SK-N-SH (cell line): ENCODE measurements at regions not wholly inside any gene's neighbourhood (a gene's known extent, or its start where the extent isn't known, plus 50 kb on each side); places are given as distances from the start of the nearest gene placed in this dataset.

Source experiments
- CTCF ChIA-PET: fragments of 300-600, 350-600 bp; formaldehyde crosslinking; extraction: SDS; loops from one replicate; lab custom pipeline; 2021; lab: Yijun Ruan, JAX
- POLR2A ChIA-PET: fragments of 350-600 bp; sonication (Branson Sonifier 250); formaldehyde crosslinking; extraction: SDS; loops from one replicate; lab custom pipeline; 2020; ENCODE audit warnings: antibody characterized with exemption, inconsistent platforms; lab: Yijun Ruan, JAX
- DNase-seq: peaks from one replicate; pipeline ENCODE4 v3.0.0; 2012
- H2AFZ ChIP-seq: fragments of 200-600 bp; sonication (generic); 2 replicates; pipeline ENCODE4 v1.8.1; 2016; ENCODE audit warnings: antibody characterized with exemption, mild to moderate bottlenecking, low read depth
- H3F3A ChIP-seq: fragments of 200-600 bp; sonication (generic); replicated peaks from 2 replicates; pipeline ENCODE3; 2016; ENCODE audit warnings: antibody characterized with exemption, mild to moderate bottlenecking; ENCODE audit not compliant: insufficient read depth
- H3K27ac ChIP-seq, 2 experiments: fragments of 200-500 bp in 1 of 2; fragments of 200-600 bp in 1 of 2; sonication (Bioruptor generic) in 1 of 2; sonication (generic), shearing (Covaris generic) in 1 of 2; 2 replicates each; pipeline versions ENCODE4 v1.5.1 to v1.6.1; 2014 to 2016; ENCODE audit warnings: low read depth in 2 of 2, inconsistent platforms in 1 of 2, low read length in 1 of 2, mild to moderate bottlenecking in 1 of 2, mixed read lengths in 1 of 2
- H3K27me3 ChIP-seq: fragments of 200-600 bp; sonication (generic), shearing (Covaris generic); 2 replicates; pipeline ENCODE4 v1.6.1; 2016; ENCODE audit warnings: mixed run types; ENCODE audit not compliant: insufficient read depth
- H3K36me3 ChIP-seq, 2 experiments: fragments of 200-500 bp in 1 of 2; fragments of 200-600 bp in 1 of 2; sonication (Bioruptor generic) in 1 of 2; sonication (generic) in 1 of 2; replicated peaks in 1 of 2; 2 replicates each; pipeline versions ENCODE3 to v1.5.1; 2014 to 2016; ENCODE audit warnings: low read length in 1 of 2, mild to moderate bottlenecking in 1 of 2; ENCODE audit not compliant: insufficient read depth in 2 of 2, control insufficient read depth in 1 of 2
- H3K4me1 ChIP-seq, 2 experiments: fragments of 200-500 bp in 1 of 2; fragments of 200-600 bp in 1 of 2; sonication (Bioruptor generic) in 1 of 2; sonication (generic), shearing (Covaris generic) in 1 of 2; 2 replicates each; pipeline versions ENCODE4 v1.5.1 to v1.6.1; 2014 to 2016; ENCODE audit warnings: low read depth in 1 of 2, low read length in 1 of 2, mixed run types in 1 of 2; ENCODE audit not compliant: insufficient read depth in 2 of 2, control insufficient read depth in 1 of 2
- H3K4me2 ChIP-seq: fragments of 200-600 bp; sonication (generic), shearing (Covaris generic); 2 replicates; pipeline ENCODE4 v1.6.1; 2017; ENCODE audit warnings: mixed run types
- H3K4me3 ChIP-seq, 2 experiments: fragments of 200-500 bp in 1 of 2; fragments of 200-600 bp in 1 of 2; sonication (Bioruptor generic) in 1 of 2; sonication (generic), shearing (Covaris generic) in 1 of 2; 2 replicates each; pipeline versions ENCODE4 v1.5.1 to v1.8.1; 2014 to 2016; ENCODE audit warnings: low read depth in 2 of 2, inconsistent platforms in 1 of 2, low read length in 1 of 2, mild to moderate bottlenecking in 1 of 2, mixed read lengths in 1 of 2, moderate library complexity in 1 of 2
- H3K79me2 ChIP-seq: fragments of 200-600 bp; sonication (generic); 2 replicates; pipeline ENCODE4 v1.8.1; 2017; ENCODE audit warnings: mild to moderate bottlenecking; ENCODE audit not compliant: insufficient read depth
- H3K9ac ChIP-seq: fragments of 200-600 bp; sonication (generic); 2 replicates; pipeline ENCODE4 v1.6.1; 2017; ENCODE audit warnings: mixed run types
- H3K9me2 ChIP-seq: fragments of 200-600 bp; sonication (generic); 2 replicates; pipeline ENCODE4 v1.6.1; 2017; ENCODE audit warnings: mixed run types
- H3K9me3 ChIP-seq: fragments of 200-600 bp; sonication (generic); 2 replicates; pipeline ENCODE4 v1.6.1; 2017; ENCODE audit warnings: mixed run types, mild to moderate bottlenecking, moderate library complexity
- H4K20me1 ChIP-seq: fragments of 200-600 bp; sonication (generic); 2 replicates; pipeline ENCODE4 v1.6.1; 2017; ENCODE audit warnings: mild to moderate bottlenecking, mixed run types; ENCODE audit not compliant: insufficient read depth
- EP300 ChIP-seq, 2 experiments: IDR thresholded peaks; 2 replicates each; pipeline versions ENCODE4 v1.4.0 to v1.6.1; 2012; ENCODE audit warnings: borderline replicate concordance in 1 of 2, low read depth in 1 of 2, low read length in 1 of 2
- EZH2phosphoT487 ChIP-seq: fragments of 200-600 bp; sonication (generic); IDR thresholded peaks from 2 replicates; pipeline ENCODE4 v1.6.1; 2017; ENCODE audit warnings: low read depth, mixed run types, mild to moderate bottlenecking, antibody characterized with exemption, moderate library complexity, borderline replicate concordance
- FOSL2 ChIP-seq: IDR thresholded peaks from 2 replicates; pipeline ENCODE4 v1.4.0; 2012; ENCODE audit warnings: low read depth, mild to moderate bottlenecking, moderate library complexity, borderline replicate concordance
- FOXJ3 ChIP-seq: sonication (generic); formaldehyde crosslinking; IDR thresholded peaks from 2 replicates; pipeline ENCODE4 v1.5.1; 2020; ENCODE audit warnings: mild to moderate bottlenecking, missing genetic modification reagents
- FOXM1 ChIP-seq: IDR thresholded peaks from 2 replicates; pipeline ENCODE4 v1.4.0; 2012; ENCODE audit warnings: low read depth, mild to moderate bottlenecking
- GABPA ChIP-seq: IDR thresholded peaks from 2 replicates; pipeline ENCODE4 v1.4.0; 2012; ENCODE audit warnings: low read depth, mild to moderate bottlenecking
- MAX ChIP-seq: IDR thresholded peaks from 2 replicates; pipeline ENCODE4 v1.4.0; 2012; ENCODE audit warnings: low read depth
- MEF2A ChIP-seq: IDR thresholded peaks from 2 replicates; pipeline ENCODE4 v1.4.0; 2012; ENCODE audit warnings: low read depth, borderline replicate concordance
- MXI1 ChIP-seq: IDR thresholded peaks from 2 replicates; pipeline ENCODE4 v1.6.1; 2012; ENCODE audit warnings: mild to moderate bottlenecking, low read depth, low read length, improper control_type of control experiment
- NRF1 ChIP-seq: IDR thresholded peaks from 2 replicates; pipeline ENCODE4 v1.6.1; 2012; ENCODE audit warnings: low read depth, mild to moderate bottlenecking, low read length
- REST ChIP-seq: IDR thresholded peaks from 2 replicates; pipeline ENCODE4 v1.6.1; 2012; ENCODE audit warnings: mild to moderate bottlenecking, low read depth, low read length, moderate library complexity
- RXRA ChIP-seq: IDR thresholded peaks from 2 replicates; pipeline ENCODE4 v1.4.0; 2012; ENCODE audit warnings: low read depth, mild to moderate bottlenecking, borderline replicate concordance
- TAF1 ChIP-seq: IDR thresholded peaks from 2 replicates; pipeline ENCODE4 v1.6.1; 2012; ENCODE audit warnings: low read depth, mild to moderate bottlenecking, low read length, moderate library complexity, borderline replicate concordance
- USF2 ChIP-seq: fragments of 150-350 bp; IDR thresholded peaks from 2 replicates; pipeline ENCODE4 v1.6.1; 2017; ENCODE audit warnings: antibody characterized with exemption, low read length, low read depth, borderline replicate concordance
- YY1 ChIP-seq: IDR thresholded peaks from 2 replicates; pipeline ENCODE4 v1.4.0; 2012; ENCODE audit warnings: low read depth, mild to moderate bottlenecking
- WGBS: methylation state at CpG from one replicate; pipeline ENCODE4 v1.1.6; 2017; ENCODE audit warnings: low lambda C conversion rate; 5-methylcytosine and 5-hydroxymethylcytosine counted together
- TF ChIP-seq, protein P1 (sequence below): IDR thresholded peaks from 2 replicates; pipeline ENCODE4 v1.4.0; 2012; ENCODE audit warnings: low read depth, borderline replicate concordance
- TF ChIP-seq, protein P2 (sequence below): IDR thresholded peaks from 2 replicates; pipeline ENCODE4 v1.4.0; 2012; ENCODE audit warnings: low read depth, borderline replicate concordance

DNA sequence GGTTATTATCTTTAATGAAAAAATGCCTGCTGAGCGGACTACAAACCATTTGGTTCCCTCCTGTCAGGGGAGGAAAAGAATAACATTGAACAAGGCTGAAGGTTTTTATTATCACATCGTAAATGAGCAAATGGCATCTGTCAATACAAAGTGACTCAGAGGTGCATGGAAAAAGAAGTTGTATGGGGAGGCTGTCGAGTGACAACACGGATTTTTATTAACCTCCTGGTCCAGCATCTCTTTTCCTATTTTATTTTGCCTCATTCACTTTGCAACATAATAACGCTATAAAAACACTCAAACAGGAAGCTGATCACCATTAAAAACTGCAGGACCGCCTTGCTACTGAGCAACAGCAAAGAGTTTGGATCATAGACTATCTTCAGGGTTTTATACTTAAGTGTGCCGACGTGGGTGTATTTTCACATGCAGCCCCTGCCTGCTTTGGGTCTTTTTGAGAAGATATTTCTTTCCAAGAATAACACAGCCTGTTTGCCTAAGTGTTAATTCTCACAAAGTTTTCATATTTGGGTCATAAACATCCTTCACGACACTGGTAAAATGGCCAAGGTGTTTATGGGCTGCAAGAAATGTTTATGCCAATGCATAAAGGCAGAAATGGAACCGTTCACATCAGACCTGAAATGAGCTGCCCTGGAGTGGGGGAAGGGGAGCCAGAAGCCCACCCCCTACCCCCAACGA is 132.1 kb upstream of the SALL4 start:
- H3K4me2 ChIP-seq = no peak overlapping the region
- POLR2A ChIA-PET = no interaction called here
- no peak for TF ChIP-seq FOXJ3 (CRISPR knock-in tag)
- TF ChIP-seq EZH2phosphoT487 = no peak
- no peak for TF ChIP-seq EP300 (IDR thresholded peaks at IDR 0.05; ENCODE audit: borderline replicate concordance in 1 of 2, low read depth in 1 of 2, low read length in 1 of 2)
- no peak for TF ChIP-seq NRF1
- TF ChIP-seq TAF1 = no peak
- TF ChIP-seq GABPA = no peak
- TF ChIP-seq, protein P1, sequence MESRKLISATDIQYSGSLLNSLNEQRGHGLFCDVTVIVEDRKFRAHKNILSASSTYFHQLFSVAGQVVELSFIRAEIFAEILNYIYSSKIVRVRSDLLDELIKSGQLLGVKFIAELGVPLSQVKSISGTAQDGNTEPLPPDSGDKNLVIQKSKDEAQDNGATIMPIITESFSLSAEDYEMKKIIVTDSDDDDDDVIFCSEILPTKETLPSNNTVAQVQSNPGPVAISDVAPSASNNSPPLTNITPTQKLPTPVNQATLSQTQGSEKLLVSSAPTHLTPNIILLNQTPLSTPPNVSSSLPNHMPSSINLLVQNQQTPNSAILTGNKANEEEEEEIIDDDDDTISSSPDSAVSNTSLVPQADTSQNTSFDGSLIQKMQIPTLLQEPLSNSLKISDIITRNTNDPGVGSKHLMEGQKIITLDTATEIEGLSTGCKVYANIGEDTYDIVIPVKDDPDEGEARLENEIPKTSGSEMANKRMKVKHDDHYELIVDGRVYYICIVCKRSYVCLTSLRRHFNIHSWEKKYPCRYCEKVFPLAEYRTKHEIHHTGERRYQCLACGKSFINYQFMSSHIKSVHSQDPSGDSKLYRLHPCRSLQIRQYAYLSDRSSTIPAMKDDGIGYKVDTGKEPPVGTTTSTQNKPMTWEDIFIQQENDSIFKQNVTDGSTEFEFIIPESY = no peak
- TF ChIP-seq FOXM1 = no peak
- no peak for TF ChIP-seq MEF2A
- no peak for TF ChIP-seq RXRA
- TF ChIP-seq YY1 = no peak
- TF ChIP-seq USF2 = no peak
- no peak for TF ChIP-seq REST
- TF ChIP-seq MXI1 = no peak
- no peak for TF ChIP-seq MAX
- TF ChIP-seq FOSL2 = no peak
- TF ChIP-seq, protein P2, sequence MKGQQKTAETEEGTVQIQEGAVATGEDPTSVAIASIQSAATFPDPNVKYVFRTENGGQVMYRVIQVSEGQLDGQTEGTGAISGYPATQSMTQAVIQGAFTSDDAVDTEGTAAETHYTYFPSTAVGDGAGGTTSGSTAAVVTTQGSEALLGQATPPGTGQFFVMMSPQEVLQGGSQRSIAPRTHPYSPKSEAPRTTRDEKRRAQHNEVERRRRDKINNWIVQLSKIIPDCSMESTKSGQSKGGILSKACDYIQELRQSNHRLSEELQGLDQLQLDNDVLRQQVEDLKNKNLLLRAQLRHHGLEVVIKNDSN = no peak
- TF ChIP-seq, all 33 proteins: peak for 0
- Histone ChIP-seq H2AFZ (no peak overlapping the region), H4K20me1 (no peaks in the 10 kb centered on the region), H3K9me3 (no peaks in the 10 kb centered on the region), H3K27ac (no peak overlapping the region), H3K36me3 (no peaks in the 10 kb centered on the region), H3F3A (no peaks in the 10 kb centered on the region), H3K79me2 (no peaks in the 10 kb centered on the region), H3K4me1 (peaks cover 2 to 14% of the 10 kb centered on the region in 2 experiments; a peak in 2 of 4 replicates), H3K9me2 (no peaks in the 10 kb centered on the region), H3K4me3 (no peak overlapping the region), H3K27me3 (no peaks in the 10 kb centered on the region), H3K9ac (no peak overlapping the region)
- DNase-seq = no peak
- CTCF ChIA-PET = interaction anchor here (0.9 to 1.2 kb wide), 4 partner anchors 12 to 135 kb away, joined by 3 to 4 read pairs (median 3); no protein-coding TSS in a partner anchor
- WGBS = 78% methylated on average over 11 of the region's 11 CpGs
